Endodermal cell (in vitro differentiated cells): ENCODE measurements at regions not wholly inside any gene's neighbourhood (a gene's known extent, or its start where the extent isn't known, plus 50 kb on each side); places are given as distances from the start of the nearest gene placed in this dataset.

Experiments used
- DNase-seq: peaks from one replicate; pipeline ENCODE4 v3.0.0-alpha.2; 2017
- H3K27ac ChIP-seq: 2 replicates; pipeline ENCODE4 v1.5.1; 2013; ENCODE audit warnings: mild to moderate bottlenecking, low read depth, low read length, moderate library complexity
- H3K27me3 ChIP-seq: 2 replicates; pipeline ENCODE4 v1.6.1; 2013; ENCODE audit warnings: mild to moderate bottlenecking, low read length, moderate library complexity; ENCODE audit not compliant: insufficient read depth, control insufficient read depth, poor library complexity, severe bottlenecking
- H3K36me3 ChIP-seq: 2 replicates; pipeline ENCODE4 v1.7.0; 2013; ENCODE audit warnings: mild to moderate bottlenecking, low read length, moderate library complexity; ENCODE audit not compliant: control insufficient read depth, insufficient read depth
- H3K4me1 ChIP-seq: one replicate; pipeline ENCODE4 v1.7.0; 2013; ENCODE audit warnings: low read length; ENCODE audit not compliant: control insufficient read depth, insufficient read depth
- H3K4me3 ChIP-seq: 2 replicates; pipeline ENCODE4 v1.5.1; 2013; ENCODE audit warnings: mild to moderate bottlenecking, low read length, moderate library complexity
- H3K9ac ChIP-seq: 2 replicates; pipeline ENCODE4 v1.6.1; 2013; ENCODE audit warnings: mild to moderate bottlenecking, low read length, moderate library complexity; ENCODE audit not compliant: poor library complexity, severe bottlenecking; ENCODE audit errors: extremely low read depth
- H3K9me3 ChIP-seq: 2 replicates; pipeline ENCODE4 v1.6.1; 2013; ENCODE audit warnings: mild to moderate bottlenecking, low read length, moderate library complexity; ENCODE audit not compliant: control insufficient read depth
- H3K27ac Mint-ChIP-seq: 2 replicates; pipeline ENCODE4 v1.8.0; 2020; ENCODE audit warnings: mixed read lengths
- H3K27me3 Mint-ChIP-seq: 2 replicates; pipeline ENCODE4 v1.8.0; 2021; ENCODE audit warnings: mild to moderate bottlenecking, mixed read lengths; ENCODE audit not compliant: insufficient read depth
- H3K36me3 Mint-ChIP-seq: 2 replicates; pipeline ENCODE4 v1.8.0; 2020; ENCODE audit warnings: low read depth, mixed read lengths
- H3K4me1 Mint-ChIP-seq: 2 replicates; pipeline ENCODE4 v1.8.0; 2020; ENCODE audit warnings: mixed read lengths
- H3K4me3 Mint-ChIP-seq: 2 replicates; pipeline ENCODE4 v1.8.0; 2020; ENCODE audit warnings: mild to moderate bottlenecking, moderate library complexity, mixed read lengths
- H3K9me3 Mint-ChIP-seq: 2 replicates; pipeline ENCODE4 v1.8.0; 2020; ENCODE audit warnings: mild to moderate bottlenecking, mixed read lengths
- WGBS, 2 experiments: methylation state at CpG; one replicate each; pipeline versions ENCODE4 v1.1.5 to v1.1.7; 2013; ENCODE audit warnings: missing lambda C conversion rate in 2 of 2, mixed read lengths in 1 of 2; ENCODE audit not compliant: insufficient coverage in 1 of 2, insufficient read length in 1 of 2; 5-methylcytosine and 5-hydroxymethylcytosine counted together
- TF ChIP-seq, protein P1 (sequence below): fragments of 200-600 bp; sonication (generic); conservative IDR thresholded peaks from 2 replicates; pipeline ENCODE4 v1.5.0; 2021; ENCODE audit warnings: antibody characterized with exemption, mild to moderate bottlenecking

DNA sequence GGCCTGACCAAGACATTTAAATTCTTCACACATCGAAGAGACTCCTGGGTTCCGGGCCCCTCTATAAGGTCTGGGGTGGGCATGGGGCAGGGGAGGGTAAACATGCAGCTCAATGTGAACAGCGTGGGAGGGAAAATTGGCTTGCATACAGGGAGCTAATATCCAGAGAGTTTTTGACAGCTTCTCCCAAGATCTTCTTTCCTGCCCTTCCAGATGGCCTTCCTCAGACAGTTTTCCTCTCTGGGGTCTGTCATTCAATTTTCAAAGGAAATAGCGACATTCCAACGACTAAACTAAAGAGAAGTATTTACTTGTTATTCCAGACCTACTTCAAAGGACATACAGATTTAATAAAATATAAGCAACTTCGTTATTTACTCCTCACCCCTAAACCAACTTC, 1030.6 kb downstream of the MCTP2 start:
- Histone ChIP-seq H3K4me3 (no peak overlapping the region), H3K27ac (no peak overlapping the region), H3K4me1 (no peaks in the 10 kb centered on the region), H3K9ac (no peak overlapping the region), H3K27me3 (no peaks in the 10 kb centered on the region), H3K36me3 (no peaks in the 10 kb centered on the region), H3K9me3 (no peaks in the 10 kb centered on the region)
- H3K27ac Mint-ChIP-seq = no peak overlapping the region
- no peak for DNase-seq
- no peaks in the 10 kb centered on the region for H3K36me3 Mint-ChIP-seq
- WGBS, 2 experiments = 91 to 92% methylated on average over 2 to 6 of the region's 6 CpGs
- TF ChIP-seq, protein P1, sequence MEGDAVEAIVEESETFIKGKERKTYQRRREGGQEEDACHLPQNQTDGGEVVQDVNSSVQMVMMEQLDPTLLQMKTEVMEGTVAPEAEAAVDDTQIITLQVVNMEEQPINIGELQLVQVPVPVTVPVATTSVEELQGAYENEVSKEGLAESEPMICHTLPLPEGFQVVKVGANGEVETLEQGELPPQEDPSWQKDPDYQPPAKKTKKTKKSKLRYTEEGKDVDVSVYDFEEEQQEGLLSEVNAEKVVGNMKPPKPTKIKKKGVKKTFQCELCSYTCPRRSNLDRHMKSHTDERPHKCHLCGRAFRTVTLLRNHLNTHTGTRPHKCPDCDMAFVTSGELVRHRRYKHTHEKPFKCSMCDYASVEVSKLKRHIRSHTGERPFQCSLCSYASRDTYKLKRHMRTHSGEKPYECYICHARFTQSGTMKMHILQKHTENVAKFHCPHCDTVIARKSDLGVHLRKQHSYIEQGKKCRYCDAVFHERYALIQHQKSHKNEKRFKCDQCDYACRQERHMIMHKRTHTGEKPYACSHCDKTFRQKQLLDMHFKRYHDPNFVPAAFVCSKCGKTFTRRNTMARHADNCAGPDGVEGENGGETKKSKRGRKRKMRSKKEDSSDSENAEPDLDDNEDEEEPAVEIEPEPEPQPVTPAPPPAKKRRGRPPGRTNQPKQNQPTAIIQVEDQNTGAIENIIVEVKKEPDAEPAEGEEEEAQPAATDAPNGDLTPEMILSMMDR = no peak
- H3K27me3 Mint-ChIP-seq = no peaks in the 10 kb centered on the region
- H3K4me1 Mint-ChIP-seq = peaks cover 7% of the 10 kb centered on the region
- no peaks in the 10 kb centered on the region for H3K9me3 Mint-ChIP-seq
- H3K4me3 Mint-ChIP-seq = no peak overlapping the region

DNA sequence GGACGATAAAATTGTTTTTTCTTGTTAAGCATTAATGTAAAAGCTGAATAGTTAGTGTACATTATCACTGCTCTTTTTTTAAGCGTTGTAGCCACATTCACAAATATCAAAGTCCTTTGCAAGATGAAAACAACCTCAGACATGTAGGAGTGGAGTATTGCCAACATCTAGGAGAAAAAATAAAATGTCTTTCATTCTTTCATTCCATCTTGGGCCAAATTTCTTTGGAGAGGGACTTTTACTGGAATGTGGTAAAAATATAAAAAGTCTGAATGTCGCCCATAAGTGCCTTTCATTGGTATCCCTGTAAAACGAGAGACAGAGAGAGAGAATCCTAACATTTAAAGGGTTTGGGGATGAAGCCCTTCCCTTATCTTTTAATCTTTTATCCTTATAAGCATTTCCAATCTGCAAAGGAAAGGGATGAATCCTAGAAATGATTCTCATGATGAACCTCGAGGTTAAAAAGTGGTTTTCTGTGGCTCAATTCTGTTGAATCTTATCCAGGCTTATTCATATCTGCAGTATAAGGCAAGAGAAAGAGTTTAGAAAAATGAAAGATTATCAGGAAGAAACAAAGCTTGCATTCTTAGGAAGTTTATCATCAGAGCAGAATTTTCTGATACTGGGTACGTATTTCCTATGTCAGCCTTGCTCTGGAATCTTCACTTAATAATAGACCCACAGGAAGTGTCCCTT, 1031.7 kb downstream of the MCTP2 start:
- DNase-seq = no peak
- peaks cover 13% of the 10 kb centered on the region for H3K4me1 Mint-ChIP-seq
- Histone ChIP-seq H3K36me3 (no peaks in the 10 kb centered on the region), H3K4me1 (no peaks in the 10 kb centered on the region), H3K9me3 (no peaks in the 10 kb centered on the region), H3K27me3 (no peaks in the 10 kb centered on the region), H3K9ac (no peak overlapping the region), H3K27ac (no peak overlapping the region), H3K4me3 (no peak overlapping the region)
- TF ChIP-seq, protein P1 = no peak
- no peaks in the 10 kb centered on the region for H3K27me3 Mint-ChIP-seq
- H3K9me3 Mint-ChIP-seq = no peaks in the 10 kb centered on the region
- H3K27ac Mint-ChIP-seq = no peak overlapping the region
- WGBS, 2 experiments = 81 to 83% methylated on average over 3 to 5 of the region's 6 CpGs
- H3K4me3 Mint-ChIP-seq = no peak overlapping the region
- H3K36me3 Mint-ChIP-seq = no peaks in the 10 kb centered on the region

DNA sequence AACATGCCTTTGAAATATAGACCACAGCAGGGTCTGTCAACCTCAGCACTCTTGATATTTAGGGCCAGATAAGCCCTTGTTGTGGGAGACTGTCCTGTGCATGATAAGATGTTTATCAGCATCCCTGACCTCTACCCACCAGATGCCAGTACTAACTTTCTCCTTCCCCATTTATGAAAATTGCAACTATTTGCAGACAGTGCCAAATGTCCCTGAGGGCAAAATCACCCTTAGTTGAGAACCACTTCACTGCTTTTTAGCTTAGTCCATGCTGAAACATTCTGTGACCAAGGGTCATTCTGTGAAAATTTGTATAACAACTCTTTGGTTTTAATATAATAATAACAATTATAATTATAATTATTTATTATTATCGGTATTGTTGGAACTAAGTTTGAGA, 1032.4 kb downstream of the MCTP2 start:
- no peaks in the 10 kb centered on the region for H3K36me3 ChIP-seq
- no peaks in the 10 kb centered on the region for H3K4me1 ChIP-seq
- WGBS, 2 experiments = no CpG with 5 or more reads among the region's 1 CpG
- Mint-ChIP-seq H3K4me3 (no peak overlapping the region), H3K36me3 (no peaks in the 10 kb centered on the region), H3K9me3 (no peaks in the 10 kb centered on the region), H3K27me3 (no peaks in the 10 kb centered on the region), H3K27ac (no peak overlapping the region), H3K4me1 (peaks cover 13% of the 10 kb centered on the region)
- H3K27ac ChIP-seq = no peak overlapping the region
- no peaks in the 10 kb centered on the region for H3K9me3 ChIP-seq
- H3K4me3 ChIP-seq = no peak overlapping the region
- DNase-seq = no peak
- TF ChIP-seq, protein P1 = no peak
- H3K9ac ChIP-seq = no peak overlapping the region
- H3K27me3 ChIP-seq = no peaks in the 10 kb centered on the region
